ENCODE measurements at regions not wholly inside any gene's neighbourhood (a gene's known extent, or its start where the extent isn't known, plus 50 kb on each side); places are given as distances from the start of the nearest gene placed in this dataset.

- TF ChIP-seq CTCF (IDR thresholded peaks at IDR 0.05) (no peak), EZH2phosphoT487 (IDR thresholded peaks at IDR 0.05) (no peak)
Observed at GRCh38 chr3:120853416-120853815, 54.6 kb upstream of the STXBP5L start.
